ENCODE measurements at regions not wholly inside any gene's neighbourhood (a gene's known extent, or its start where the extent isn't known, plus 50 kb on each side); places are given as distances from the start of the nearest gene placed in this dataset.
"Not testable (repeated sequence)": the region's sequence is repeated elsewhere in the genome, so short reads cannot be mapped to it uniquely, and the experiment has no call there.

- DNase-seq (ENCODE audit: low read depth in 2 of 3, low spot score in 1 of 3): no peak
These were observed 96.1 kb downstream of the DRD1 start for GRCh38 chr5:175347931-175348330.

- no peak for DNase-seq (ENCODE audit: low read depth in 2 of 3, low spot score in 1 of 3)
These were observed 97.0 kb downstream of the DRD1 start for GRCh38 chr5:175347027-175347426.

GRCh38 chr5:175344331-175345195 is 99.4 kb downstream of the DRD1 start:
- DNase-seq (ENCODE audit: low read depth in 2 of 3, low spot score in 1 of 3): no peak

- DNase-seq (ENCODE audit: low read depth in 2 of 3, low spot score in 1 of 3): no peak
These were observed 100.7 kb downstream of the DRD1 start for GRCh38 chr5:175343308-175343707.

- no peak for DNase-seq (ENCODE audit: low read depth in 2 of 3, low spot score in 1 of 3)
These were observed 103.8 kb downstream of the DRD1 start for GRCh38 chr5:175340180-175340579.

GRCh38 chr5:175337680-175338079 is 106.3 kb downstream of the DRD1 start:
- DNase-seq (ENCODE audit: low read depth in 2 of 3, low spot score in 1 of 3): no peak

GRCh38 chr5:175336781-175337180 is 107.2 kb downstream of the DRD1 start:
- DNase-seq (ENCODE audit: low read depth in 2 of 3, low spot score in 1 of 3): no peak

GRCh38 chr5:175335691-175336090 is 108.3 kb downstream of the DRD1 start:
- DNase-seq (ENCODE audit: low read depth in 2 of 3, low spot score in 1 of 3): no peak

GRCh38 chr5:175331173-175332036 is 112.6 kb downstream of the DRD1 start:
- DNase-seq (ENCODE audit: low read depth in 2 of 3, low spot score in 1 of 3): not testable (repeated sequence)

GRCh38 chr5:175329976-175330375 is 114.0 kb downstream of the DRD1 start:
- no peak for DNase-seq (ENCODE audit: low read depth in 2 of 3, low spot score in 1 of 3)

GRCh38 chr5:175328687-175329086 is 115.3 kb downstream of the DRD1 start:
- DNase-seq (ENCODE audit: low read depth in 2 of 3, low spot score in 1 of 3): no peak

- no peak for DNase-seq (ENCODE audit: low read depth in 2 of 3, low spot score in 1 of 3)
These were observed 115.8 kb downstream of the DRD1 start for GRCh38 chr5:175328176-175328575.

GRCh38 chr5:175325681-175326080 is 118.3 kb downstream of the DRD1 start:
- no peak for DNase-seq (ENCODE audit: low read depth in 2 of 3, low spot score in 1 of 3)

GRCh38 chr5:175321927-175322532 is 122.0 kb downstream of the DRD1 start:
- peak in 1 of 3 donors; percentile 12 for DNase-seq (ENCODE audit: low read depth in 2 of 3, low spot score in 1 of 3)

- DNase-seq (ENCODE audit: low read depth in 2 of 3, low spot score in 1 of 3): no peak
These were observed 124.8 kb downstream of the DRD1 start for GRCh38 chr5:175319199-175319598.

- DNase-seq (ENCODE audit: low read depth in 2 of 3, low spot score in 1 of 3): no peak
These were observed 126.1 kb downstream of the DRD1 start for GRCh38 chr5:175317872-175318271.

- no peak for DNase-seq (ENCODE audit: low read depth in 2 of 3, low spot score in 1 of 3)
These were observed 134.7 kb downstream of the DRD1 start for GRCh38 chr5:175309218-175309810.

GRCh38 chr5:175308701-175309100 is 135.3 kb downstream of the DRD1 start:
- DNase-seq (ENCODE audit: low read depth in 2 of 3, low spot score in 1 of 3): no peak

GRCh38 chr5:175306381-175306780 is 137.6 kb downstream of the DRD1 start:
- no peak for DNase-seq (ENCODE audit: low read depth in 2 of 3, low spot score in 1 of 3)

GRCh38 chr5:175305251-175305650 is 138.7 kb downstream of the DRD1 start:
- no peak for DNase-seq (ENCODE audit: low read depth in 2 of 3, low spot score in 1 of 3)

- DNase-seq (ENCODE audit: low read depth in 2 of 3, low spot score in 1 of 3): no peak
These were observed 153.6 kb downstream of the DRD1 start for GRCh38 chr5:175290379-175290778.
